Prostate gland (tissue), 2 donors: ENCODE measurements at regions not wholly inside any gene's neighbourhood (a gene's known extent, or its start where the extent isn't known, plus 50 kb on each side); places are given as distances from the start of the nearest gene placed in this dataset.

Experiments used
- DNase-seq: peaks from one replicate; pipeline ENCODE4 v3.0.0-alpha.2; 2019; ENCODE audit warnings: low spot score
- H3K27ac ChIP-seq, 2 donors: fragments of 200-600 bp; sonication (generic); 2 replicates each; pipeline ENCODE4 v1.5.1; 2017 to 2019
- H3K27me3 ChIP-seq: fragments of 200-600 bp; sonication (generic); replicated peaks from 2 replicates; pipeline ENCODE4 v1.5.1; 2019; ENCODE audit not compliant: insufficient read depth
- H3K36me3 ChIP-seq, 2 donors: fragments of 200-600 bp; sonication (generic); 1 replicate in 1 of 2; 2 replicates in 1 of 2; pipeline versions ENCODE4 v1.5.1 to v1.8.1; 2017 to 2019
- H3K4me1 ChIP-seq: fragments of 200-600 bp; sonication (generic); replicated peaks from 2 replicates; pipeline ENCODE4 v1.5.1; 2019
- H3K4me3 ChIP-seq, 2 donors: fragments of 200-600 bp; sonication (generic); 2 replicates each; pipeline ENCODE4 v1.5.1; 2017 to 2019
- H3K9me3 ChIP-seq: fragments of 200-600 bp; sonication (generic); 2 replicates; pipeline ENCODE4 v1.5.1; 2017
- CTCF ChIP-seq, 4 experiments: fragments of 200-600 bp in 2 of 4; fragments of 450-650 bp in 2 of 4; sonication (generic) in 2 of 4; IDR thresholded peaks; 1 replicate in 3 of 4; 2 replicates in 1 of 4; pipeline ENCODE4 v1.5.1; 2016 to 2019; ENCODE audit warnings: antibody characterized with exemption in 4 of 4, mild to moderate bottlenecking in 2 of 4, moderate library complexity in 2 of 4
- POLR2A ChIP-seq: fragments of 450-650 bp; IDR thresholded peaks from one replicate; pipeline ENCODE4 v1.6.1; 2016; ENCODE audit warnings: antibody characterized with exemption, mild to moderate bottlenecking
- POLR2AphosphoS5 ChIP-seq: sonication (generic); formaldehyde crosslinking; IDR thresholded peaks from one replicate; pipeline ENCODE4 v1.6.1; 2017; ENCODE audit warnings: antibody characterized with exemption
- WGBS: methylation state at CpG from one replicate; pipeline ENCODE4 v1.1.5; 2018; 5-methylcytosine and 5-hydroxymethylcytosine counted together
- intact Hi-C: fragments of 100-400 bp; cut with DNase I; formaldehyde crosslinking; loops from one replicate; pipeline ENCODE4 v1.14.2; 2022

DNA sequence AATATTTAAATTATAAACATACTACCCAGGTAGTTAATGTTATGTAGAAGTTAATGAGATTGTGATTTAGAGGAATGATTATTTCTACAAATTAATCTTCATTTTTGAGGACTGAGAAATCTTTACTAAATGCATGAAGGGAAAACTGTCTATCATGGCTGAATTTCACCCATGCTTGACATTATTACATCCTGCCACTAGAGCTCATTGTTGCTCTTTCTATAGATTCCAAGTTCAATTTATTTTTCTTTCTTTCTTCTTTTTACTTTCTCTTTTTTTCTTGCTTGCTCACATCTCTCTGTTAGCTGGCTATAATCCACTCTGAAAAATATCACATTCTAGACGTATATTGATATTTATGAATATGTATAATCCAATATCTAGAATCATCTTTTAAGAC is 505.0 kb upstream of the KLHL1 start:
- Histone ChIP-seq H3K36me3 (no peaks in the 10 kb centered on the region), H3K27me3 (no peaks in the 10 kb centered on the region), H3K4me1 (no peaks in the 10 kb centered on the region), H3K27ac (no peak overlapping the region), H3K4me3 (no peak overlapping the region), H3K9me3 (no peaks in the 10 kb centered on the region)
- intact Hi-C loops, result no loop called here
- 59% methylated on average over 1 of the region's 1 CpG for WGBS
- DNase-seq, result no peak
- TF ChIP-seq POLR2AphosphoS5 (no peak), POLR2A (no peak), CTCF (IDR thresholded peaks at IDR 0.05) (no peak)

DNA sequence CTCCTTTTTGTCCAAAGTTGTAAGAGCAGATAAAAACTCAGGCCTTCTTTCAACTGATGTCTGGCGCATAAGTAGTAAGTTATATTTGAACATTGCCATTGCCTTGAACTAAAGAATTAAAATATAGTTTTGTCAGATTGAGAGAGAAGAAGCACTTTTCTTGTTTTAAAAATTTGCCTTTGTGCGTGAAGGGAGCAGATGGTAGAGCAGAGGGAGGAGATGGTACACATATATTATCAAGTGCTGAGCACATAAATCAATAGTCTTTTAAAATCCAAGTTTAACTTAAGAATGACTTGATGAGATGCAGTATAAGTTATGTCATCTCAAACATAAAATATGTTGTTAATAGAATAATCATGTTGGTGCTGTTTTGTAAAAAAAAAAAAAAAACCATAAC is 504.6 kb upstream of the KLHL1 start:
- H3K27me3 ChIP-seq, result no peaks in the 10 kb centered on the region
- 76% methylated on average over 2 of the region's 2 CpGs for WGBS
- H3K36me3 ChIP-seq, result no peaks in the 10 kb centered on the region
- H3K4me3 ChIP-seq, result no peak overlapping the region
- no peaks in the 10 kb centered on the region for H3K9me3 ChIP-seq
- TF ChIP-seq POLR2AphosphoS5 (no peak), POLR2A (no peak), CTCF (IDR thresholded peaks at IDR 0.05) (no peak)
- intact Hi-C loops, result no loop called here
- H3K4me1 ChIP-seq, result no peaks in the 10 kb centered on the region
- no peak for DNase-seq
- H3K27ac ChIP-seq, result no peak overlapping the region

- no peak for TF ChIP-seq CTCF (IDR thresholded peaks at IDR 0.05)
- TF ChIP-seq POLR2A, result no peak
- TF ChIP-seq POLR2AphosphoS5, result no peak
- intact Hi-C loops, result no loop called here
- Histone ChIP-seq H3K27me3 (no peaks in the 10 kb centered on the region), H3K9me3 (no peaks in the 10 kb centered on the region), H3K36me3 (no peaks in the 10 kb centered on the region), H3K4me3 (no peak overlapping the region), H3K27ac (no peak overlapping the region), H3K4me1 (no peaks in the 10 kb centered on the region)
- WGBS, result 34% methylated on average over 4 of the region's 4 CpGs
- no peak for DNase-seq
Observed at GRCh38 chr13:70604448-70604847, 496.2 kb upstream of the KLHL1 start.

GRCh38 chr13:70593716-70594115 is 485.5 kb upstream of the KLHL1 start:
- no peaks in the 10 kb centered on the region for H3K36me3 ChIP-seq
- no peak overlapping the region for H3K27ac ChIP-seq
- WGBS, result 50% methylated on average over 3 of the region's 3 CpGs
- no peaks in the 10 kb centered on the region for H3K27me3 ChIP-seq
- TF ChIP-seq CTCF (IDR thresholded peaks at IDR 0.05), result no peak
- TF ChIP-seq POLR2A, result no peak
- H3K9me3 ChIP-seq, result no peaks in the 10 kb centered on the region
- intact Hi-C loops, result no loop called here
- H3K4me1 ChIP-seq, result no peaks in the 10 kb centered on the region
- no peak overlapping the region for H3K4me3 ChIP-seq
- DNase-seq, result no peak

DNA sequence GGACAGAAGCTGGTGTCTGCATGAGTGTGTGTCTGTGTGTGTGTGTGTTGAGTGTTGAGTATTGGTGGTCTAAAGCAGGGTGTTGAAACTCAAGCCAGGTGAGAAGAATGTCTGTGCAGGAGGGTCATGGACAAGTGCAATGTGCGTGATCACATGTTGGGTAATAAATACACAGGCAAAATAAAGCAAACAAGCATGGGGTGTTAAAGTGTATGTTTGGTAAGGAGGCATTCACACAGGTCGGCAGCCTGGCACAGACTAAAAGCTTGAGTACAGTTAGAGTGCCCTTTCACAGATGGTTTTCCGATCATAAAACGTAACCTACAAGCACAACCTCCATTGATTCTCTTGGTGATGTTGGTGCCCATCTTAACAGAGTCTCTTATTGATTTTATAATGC is 476.9 kb upstream of the KLHL1 start:
- H3K9me3 ChIP-seq, result no peaks in the 10 kb centered on the region
- no peaks in the 10 kb centered on the region for H3K27me3 ChIP-seq
- intact Hi-C loops, result no loop called here
- H3K36me3 ChIP-seq, result no peaks in the 10 kb centered on the region
- TF ChIP-seq CTCF (IDR thresholded peaks at IDR 0.05), result no peak
- no peak for TF ChIP-seq POLR2AphosphoS5
- no peak for TF ChIP-seq POLR2A
- no peak overlapping the region for H3K4me3 ChIP-seq
- no peak overlapping the region for H3K27ac ChIP-seq
- 85% methylated on average over 4 of the region's 4 CpGs for WGBS
- no peak for DNase-seq
- H3K4me1 ChIP-seq, result no peaks in the 10 kb centered on the region
